SK-N-SH treated with all-trans-retinoic acid at 6 μM for 48 hours (cell line): ENCODE measurements at regions not wholly inside any gene's neighbourhood (a gene's known extent, or its start where the extent isn't known, plus 50 kb on each side); places are given as distances from the start of the nearest gene placed in this dataset.

Experiments
- ATAC-seq: fragments of 200-7000 bp; cut with Tn5 transposase; 3 replicates; pipeline ENCODE4 v1.9.1; 2020; ENCODE audit warnings: mild to moderate bottlenecking, moderate library complexity
- ARNTL ChIP-seq: fragments of 450-650 bp; formaldehyde crosslinking; IDR thresholded peaks from 2 replicates; pipeline ENCODE4 v1.5.0; 2020; ENCODE audit warnings: low read depth, mild to moderate bottlenecking, moderate library complexity, borderline replicate concordance
- BACH2 ChIP-seq: fragments of 250-450 bp; sonication (Bioruptor Pico); IDR thresholded peaks from 2 replicates; pipeline ENCODE4 v1.9.0; 2021; ENCODE audit warnings: mild to moderate bottlenecking, borderline replicate concordance
- CSDC2 ChIP-seq: fragments of 250-450 bp; sonication (Bioruptor Pico); IDR thresholded peaks from 2 replicates; pipeline ENCODE4 v1.5.0; 2020; ENCODE audit warnings: mild to moderate bottlenecking, moderate library complexity
- CSRNP3 ChIP-seq: fragments of 250-450 bp; sonication (Bioruptor Pico); IDR thresholded peaks from 2 replicates; pipeline ENCODE4 v1.5.1; 2021; ENCODE audit warnings: mild to moderate bottlenecking, moderate library complexity
- ESRRG ChIP-seq: fragments of 250-450 bp; sonication (Bioruptor Pico); IDR thresholded peaks from 2 replicates; pipeline ENCODE4 v1.6.1; 2021; ENCODE audit warnings: mild to moderate bottlenecking
- GLIS3 ChIP-seq: fragments of 250-450 bp; sonication (Bioruptor Pico); IDR thresholded peaks from 2 replicates; pipeline ENCODE4 v1.5.0; 2020; ENCODE audit warnings: mild to moderate bottlenecking, moderate library complexity
- ISL1 ChIP-seq: fragments of 250-450 bp; sonication (Bioruptor Pico); IDR thresholded peaks from 2 replicates; pipeline ENCODE4 v2.1.2; 2022; ENCODE audit warnings: mild to moderate bottlenecking, moderate library complexity
- OSR1 ChIP-seq: fragments of 250-450 bp; sonication (Bioruptor Pico); IDR thresholded peaks from 2 replicates; pipeline ENCODE4 v1.8.0; 2022; ENCODE audit warnings: moderate library complexity, mild to moderate bottlenecking, inconsistent platforms
- PATZ1 ChIP-seq: fragments of 250-450 bp; sonication (Bioruptor Pico); IDR thresholded peaks from 2 replicates; pipeline ENCODE4 v1.8.0; 2020; ENCODE audit warnings: mild to moderate bottlenecking, moderate library complexity, borderline replicate concordance
- POU6F1 ChIP-seq: fragments of 250-450 bp; sonication (Bioruptor Pico); IDR thresholded peaks from 2 replicates; pipeline ENCODE4 v1.8.0; 2021; ENCODE audit warnings: low read depth, mild to moderate bottlenecking, moderate library complexity, borderline replicate concordance
- PPARA ChIP-seq: fragments of 250-450 bp; sonication (Bioruptor Pico); IDR thresholded peaks from 2 replicates; pipeline ENCODE4 v1.5.0; 2020; ENCODE audit warnings: mild to moderate bottlenecking, borderline replicate concordance
- RARB ChIP-seq: fragments of 250-450 bp; sonication (Bioruptor Pico); IDR thresholded peaks from 2 replicates; pipeline ENCODE4 v1.8.0; 2021; ENCODE audit warnings: mild to moderate bottlenecking, moderate library complexity
- SNAI2 ChIP-seq: fragments of 250-450 bp; sonication (Bioruptor Pico); IDR thresholded peaks from 2 replicates; pipeline ENCODE4 v1.5.0; 2020; ENCODE audit warnings: mild to moderate bottlenecking, moderate library complexity
- TCF4 ChIP-seq: fragments of 250-450 bp; sonication (Bioruptor Pico); IDR thresholded peaks from 2 replicates; pipeline ENCODE4 v1.8.0; 2021; ENCODE audit warnings: mild to moderate bottlenecking, moderate library complexity, borderline replicate concordance
- ZC3H10 ChIP-seq: fragments of 250-450 bp; sonication (Bioruptor Pico); IDR thresholded peaks from 2 replicates; pipeline ENCODE4 v1.5.1; 2021; ENCODE audit warnings: mild to moderate bottlenecking, moderate library complexity
- ZFP3 ChIP-seq: fragments of 250-450 bp; sonication (Bioruptor Pico); IDR thresholded peaks from 2 replicates; pipeline ENCODE4 v1.5.0; 2020; ENCODE audit warnings: mild to moderate bottlenecking, moderate library complexity
- ZFP30 ChIP-seq: fragments of 450-650 bp; formaldehyde crosslinking; IDR thresholded peaks from 2 replicates; pipeline ENCODE4 v1.5.0; 2022; ENCODE audit warnings: mild to moderate bottlenecking, moderate library complexity
- ZNF565 ChIP-seq: fragments of 450-650 bp; formaldehyde crosslinking; conservative IDR thresholded peaks from 2 replicates; pipeline ENCODE4 v1.5.0; 2020; ENCODE audit warnings: low read depth, mild to moderate bottlenecking, moderate library complexity
- ZNF70 ChIP-seq: fragments of 450-650 bp; formaldehyde crosslinking; IDR thresholded peaks from 2 replicates; pipeline ENCODE4 v1.5.0; 2020; ENCODE audit warnings: mild to moderate bottlenecking, moderate library complexity
- ZNF8 ChIP-seq: fragments of 450-650 bp; formaldehyde crosslinking; IDR thresholded peaks from 2 replicates; pipeline ENCODE4 v1.5.0; 2020; ENCODE audit warnings: mild to moderate bottlenecking, moderate library complexity

GRCh38 chr1:37274938-37275631 lies 199.3 kb upstream of the ZC3H12A start:
- TF ChIP-seq ARNTL (CRISPR knock-in tag) (no peak), PPARA (CRISPR knock-in tag) (no peak)
- TF ChIP-seq, all 23 proteins: peak for 0
- no peak; the same call in 2 of the 3 replicates for ATAC-seq

GRCh38 chr1:37277366-37277765 lies 197.0 kb upstream of the ZC3H12A start:
- no peak for ATAC-seq
- TF ChIP-seq PPARA (CRISPR knock-in tag) (no peak), TCF4 (CRISPR knock-in tag) (no peak), CSDC2 (CRISPR knock-in tag) (no peak), ZC3H10 (CRISPR knock-in tag) (no peak), GLIS3 (CRISPR knock-in tag) (no peak), PATZ1 (CRISPR knock-in tag) (no peak)
- TF ChIP-seq, all 23 proteins: peak for 0

GRCh38 chr1:37281354-37281753 lies 193.0 kb upstream of the ZC3H12A start:
- TF ChIP-seq PATZ1 (CRISPR knock-in tag): no peak
- ATAC-seq: no peak

- ATAC-seq: no peak
- TF ChIP-seq ISL1 (CRISPR knock-in tag) (no peak), BACH2 (no peak), CSRNP3 (CRISPR knock-in tag) (no peak), SNAI2 (CRISPR knock-in tag) (no peak), ZFP3 (CRISPR knock-in tag) (no peak), ZFP30 (no peak), TCF4 (CRISPR knock-in tag) (no peak), ARNTL (CRISPR knock-in tag) (no peak), ZNF70 (CRISPR knock-in tag) (no peak), ZNF565 (no peak), ZNF8 (no peak), CSDC2 (CRISPR knock-in tag) (no peak)
Measured at GRCh38 chr1:37282764-37283163, 191.6 kb upstream of the ZC3H12A start.

GRCh38 chr1:37284053-37284452 lies 190.3 kb upstream of the ZC3H12A start:
- no peak for ATAC-seq
- TF ChIP-seq ZNF8 (no peak), POU6F1 (CRISPR knock-in tag) (no peak)

- TF ChIP-seq ZNF8: no peak
- TF ChIP-seq TCF4 (CRISPR knock-in tag): no peak
- TF ChIP-seq OSR1 (CRISPR knock-in tag): no peak
- no peak for TF ChIP-seq RARB (CRISPR knock-in tag)
- TF ChIP-seq GLIS3 (CRISPR knock-in tag): no peak
- no peak for TF ChIP-seq ESRRG
- no peak for TF ChIP-seq ZNF70 (CRISPR knock-in tag)
- no peak for TF ChIP-seq CSDC2 (CRISPR knock-in tag)
- TF ChIP-seq BACH2: no peak
- TF ChIP-seq ZFP30: no peak
- no peak for TF ChIP-seq POU6F1 (CRISPR knock-in tag)
- TF ChIP-seq ZC3H10 (CRISPR knock-in tag): no peak
- ATAC-seq: no peak
Measured at GRCh38 chr1:37286881-37287280, 187.5 kb upstream of the ZC3H12A start.
